ENCODE measurements at regions not wholly inside any gene's neighbourhood (a gene's known extent, or its start where the extent isn't known, plus 50 kb on each side); places are given as distances from the start of the nearest gene placed in this dataset.

GRCh38 chr3:8266730-8267131 is 234.9 kb upstream of the LMCD1 start:
- Histone ChIP-seq H3K9ac (ENCODE audit: low read length) (no peak overlapping the region), H3K27me3 (ENCODE audit: insufficient read depth, low read length) (no peaks in the 10 kb centered on the region), H3F3A (ENCODE audit: insufficient read depth, low read length) (no peaks in the 10 kb centered on the region), H3K4me2 (ENCODE audit: low read length) (no peak overlapping the region), H3K4me3 (ENCODE audit: low read depth, low read length, poor library complexity, severe bottlenecking) (no peak overlapping the region), H2AFZ (ENCODE audit: low read length) (no peak overlapping the region), H3K79me2 (ENCODE audit: insufficient read depth, low read length) (no peaks in the 10 kb centered on the region), H3K4me1 (ENCODE audit: insufficient read depth, low read length, severe bottlenecking) (peaks cover 9% of the 10 kb centered on the region), H3K9me2 (ENCODE audit: low read depth, low read length) (no peaks in the 10 kb centered on the region), H3K36me3 (ENCODE audit: insufficient read depth, low read length) (no peaks in the 10 kb centered on the region), H3K27ac (ENCODE audit: low read depth, low read length, poor library complexity, severe bottlenecking) (no peak overlapping the region), H4K20me1 (ENCODE audit: insufficient read depth, low read length) (no peaks in the 10 kb centered on the region), H3K9me3 (ENCODE audit: low read length) (no peaks in the 10 kb centered on the region)
- TF ChIP-seq EZH2 (IDR thresholded peaks at IDR 0.05; ENCODE audit: borderline replicate concordance, low read length) (no peak), CTCF (IDR thresholded peaks at IDR 0.05; ENCODE audit: low read length) (no peak)

- Histone ChIP-seq H3K27ac (ENCODE audit: low read depth, low read length, poor library complexity, severe bottlenecking) (no peak overlapping the region), H3K9me2 (ENCODE audit: low read depth, low read length) (no peaks in the 10 kb centered on the region), H3K9ac (ENCODE audit: low read length) (no peak overlapping the region), H3K79me2 (ENCODE audit: insufficient read depth, low read length) (no peaks in the 10 kb centered on the region), H3K4me2 (ENCODE audit: low read length) (no peak overlapping the region), H3K4me3 (ENCODE audit: low read depth, low read length, poor library complexity, severe bottlenecking) (no peak overlapping the region), H4K20me1 (ENCODE audit: insufficient read depth, low read length) (no peaks in the 10 kb centered on the region), H3K36me3 (ENCODE audit: insufficient read depth, low read length) (no peaks in the 10 kb centered on the region), H2AFZ (ENCODE audit: low read length) (no peak overlapping the region), H3K9me3 (ENCODE audit: low read length) (no peaks in the 10 kb centered on the region), H3F3A (ENCODE audit: insufficient read depth, low read length) (no peaks in the 10 kb centered on the region), H3K4me1 (ENCODE audit: insufficient read depth, low read length, severe bottlenecking) (no peaks in the 10 kb centered on the region), H3K27me3 (ENCODE audit: insufficient read depth, low read length) (no peaks in the 10 kb centered on the region)
- TF ChIP-seq CTCF (IDR thresholded peaks at IDR 0.05; ENCODE audit: low read length) (no peak), EZH2 (IDR thresholded peaks at IDR 0.05; ENCODE audit: borderline replicate concordance, low read length) (no peak)
Measured at GRCh38 chr3:8273479-8273878, 228.1 kb upstream of the LMCD1 start.

- Histone ChIP-seq H3K9me2 (ENCODE audit: low read depth, low read length) (no peaks in the 10 kb centered on the region), H2AFZ (ENCODE audit: low read length) (no peak overlapping the region), H3K9me3 (ENCODE audit: low read length) (no peaks in the 10 kb centered on the region), H3K4me3 (ENCODE audit: low read depth, low read length, poor library complexity, severe bottlenecking) (no peak overlapping the region), H3K27me3 (ENCODE audit: insufficient read depth, low read length) (no peaks in the 10 kb centered on the region), H3K4me1 (ENCODE audit: insufficient read depth, low read length, severe bottlenecking) (no peaks in the 10 kb centered on the region), H3F3A (ENCODE audit: insufficient read depth, low read length) (no peaks in the 10 kb centered on the region), H3K36me3 (ENCODE audit: insufficient read depth, low read length) (no peaks in the 10 kb centered on the region), H4K20me1 (ENCODE audit: insufficient read depth, low read length) (no peaks in the 10 kb centered on the region), H3K27ac (ENCODE audit: low read depth, low read length, poor library complexity, severe bottlenecking) (no peak overlapping the region), H3K79me2 (ENCODE audit: insufficient read depth, low read length) (no peaks in the 10 kb centered on the region), H3K9ac (ENCODE audit: low read length) (no peak overlapping the region), H3K4me2 (ENCODE audit: low read length) (no peak overlapping the region)
- TF ChIP-seq EZH2 (IDR thresholded peaks at IDR 0.05; ENCODE audit: borderline replicate concordance, low read length): no peak
- TF ChIP-seq CTCF (IDR thresholded peaks at IDR 0.05; ENCODE audit: low read length): no peak
Measured at GRCh38 chr3:8276056-8276455, 225.6 kb upstream of the LMCD1 start.

Measured in OCI-LY1 (cell line).